Small intestine (tissue), 7 donors: ENCODE measurements at regions not wholly inside any gene's neighbourhood (a gene's known extent, or its start where the extent isn't known, plus 50 kb on each side); places are given as distances from the start of the nearest gene placed in this dataset.
"Not testable (repeated sequence)": the region's sequence is repeated elsewhere in the genome, so short reads cannot be mapped to it uniquely, and the experiment has no call there.

Source experiments
- DNase-seq, 2 donors: peaks; one replicate each; pipeline versions ENCODE4 v3.0.0 to v3.0.0-alpha.2; 2013
- FAIRE-seq: peaks from 2 replicates; lab custom pipeline; 2012; peaks lifted over from hg19 to GRCh38; lab: Jason Lieb, UNC
- H3K27ac ChIP-seq, 3 donors: one replicate each; pipeline ENCODE4 v1.5.1; 2013; ENCODE audit warnings: low read length in 2 of 3, mild to moderate bottlenecking in 2 of 3, control low read depth in 1 of 3, inconsistent platforms in 1 of 3, low read depth in 1 of 3, moderate library complexity in 1 of 3
- H3K27me3 ChIP-seq, 3 donors: one replicate each; pipeline ENCODE4 v1.6.1; 2013; ENCODE audit warnings: low read length in 3 of 3, inconsistent platforms in 1 of 3; ENCODE audit not compliant: control insufficient read depth in 3 of 3, insufficient read depth in 3 of 3
- H3K36me3 ChIP-seq, 3 donors: one replicate each; pipeline ENCODE4 v1.6.1; 2013; ENCODE audit warnings: low read length in 3 of 3, inconsistent platforms in 1 of 3, low read depth in 1 of 3, mild to moderate bottlenecking in 1 of 3, moderate library complexity in 1 of 3; ENCODE audit not compliant: control insufficient read depth in 3 of 3, insufficient read depth in 2 of 3
- H3K4me1 ChIP-seq, 3 donors: one replicate each; pipeline ENCODE4 v1.6.1; 2013; ENCODE audit warnings: low read length in 2 of 3, inconsistent platforms in 1 of 3, low read depth in 1 of 3, mild to moderate bottlenecking in 1 of 3, moderate library complexity in 1 of 3; ENCODE audit not compliant: control insufficient read depth in 3 of 3, insufficient read depth in 2 of 3
- H3K4me3 ChIP-seq, 3 donors: one replicate each; pipeline ENCODE4 v1.5.1; 2013; ENCODE audit warnings: low read length in 3 of 3, control low read depth in 1 of 3, inconsistent platforms in 1 of 3, low read depth in 1 of 3, mild to moderate bottlenecking in 1 of 3, moderate library complexity in 1 of 3
- H3K9me3 ChIP-seq, 2 donors: one replicate each; pipeline ENCODE4 v1.6.1; 2013; ENCODE audit warnings: low read depth in 1 of 2, low read length in 1 of 2; ENCODE audit not compliant: control insufficient read depth in 2 of 2, insufficient read depth in 1 of 2
- WGBS, 3 donors: extraction: QIAGEN DNeasy Blood & Tissue Kit; methylation state at CpG; one replicate each; pipeline ENCODE4 v1.1.7; 2013; 5-methylcytosine and 5-hydroxymethylcytosine counted together
- donor health status: healthy with polysubstance abuse.
- donor health status: control.
- donor health status: control.
- donor health status: Bipolar disorder and iron deficiency.
- donor health status: healthy.

DNA sequence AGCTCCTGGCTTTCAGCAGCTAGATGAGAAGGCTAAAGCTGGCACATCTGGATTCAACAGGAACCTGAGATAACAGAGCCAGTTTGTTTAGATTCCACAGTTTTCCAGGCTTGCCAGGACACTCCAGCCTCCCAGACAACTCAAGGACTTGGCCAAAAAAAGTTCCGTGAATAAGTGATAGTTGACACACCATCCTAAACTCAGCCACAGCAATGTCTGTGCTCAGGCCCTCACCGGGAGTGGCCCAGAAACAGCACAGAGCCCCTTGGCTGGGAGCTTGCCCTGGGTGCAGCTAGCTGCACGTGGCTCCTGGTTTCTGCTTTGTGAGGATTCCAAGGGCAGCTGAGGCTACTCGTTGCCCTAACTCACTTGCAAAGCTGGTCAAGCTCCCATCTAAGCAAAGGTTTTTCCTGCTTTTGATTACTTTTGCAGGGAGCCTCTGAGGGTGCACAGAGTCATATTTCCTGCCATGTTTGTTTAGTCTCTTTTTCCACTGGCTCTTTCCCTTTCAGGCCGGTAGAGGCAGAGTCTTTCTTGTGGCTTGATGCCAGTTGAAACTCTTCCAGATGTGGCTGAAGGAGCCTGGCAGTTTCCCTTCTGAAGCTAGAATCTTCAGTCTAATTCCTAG is 118.3 kb upstream of the ECI2 start:
- peak; percentile 23 to 31 for DNase-seq
- no peaks in the 10 kb centered on the region for H3K4me1 ChIP-seq
- no peaks in the 10 kb centered on the region for H3K36me3 ChIP-seq
- FAIRE-seq: no peak
- no peaks in the 10 kb centered on the region for H3K27me3 ChIP-seq
- WGBS, 3 donors: 27 to 39% (median 28%) methylated on average over 5 of the region's 5 CpGs
- H3K27ac ChIP-seq: no peak overlapping the region
- peaks cover 0 to 2% of the 10 kb centered on the region in 2 donors for H3K9me3 ChIP-seq
- H3K4me3 ChIP-seq: no peak overlapping the region

DNA sequence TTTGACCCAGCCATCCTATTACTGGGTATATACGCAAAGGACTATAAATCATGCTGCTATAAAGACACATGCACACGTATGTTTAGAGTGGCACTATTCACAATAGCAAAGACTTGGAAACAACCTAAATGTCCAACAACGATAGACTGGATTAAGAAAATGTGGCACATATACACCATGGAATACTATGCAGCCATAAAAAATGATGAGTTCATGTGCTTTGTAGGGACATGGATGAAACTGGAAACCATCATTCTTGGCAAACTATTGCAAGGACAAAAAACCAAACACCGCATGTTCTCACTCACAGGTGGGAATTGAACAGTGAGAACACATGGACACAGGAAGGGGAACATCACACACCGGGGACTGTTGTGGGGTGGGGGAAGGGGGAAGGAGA is 117.1 kb upstream of the ECI2 start:
- not testable (repeated sequence) for H3K27ac ChIP-seq, H3K4me1 ChIP-seq, H3K27me3 ChIP-seq, H3K9me3 ChIP-seq, FAIRE-seq, H3K36me3 ChIP-seq, DNase-seq, H3K4me3 ChIP-seq
- 86 to 94% (median 93%) methylated on average over 5 of the region's 5 CpGs for WGBS, 3 donors

DNA sequence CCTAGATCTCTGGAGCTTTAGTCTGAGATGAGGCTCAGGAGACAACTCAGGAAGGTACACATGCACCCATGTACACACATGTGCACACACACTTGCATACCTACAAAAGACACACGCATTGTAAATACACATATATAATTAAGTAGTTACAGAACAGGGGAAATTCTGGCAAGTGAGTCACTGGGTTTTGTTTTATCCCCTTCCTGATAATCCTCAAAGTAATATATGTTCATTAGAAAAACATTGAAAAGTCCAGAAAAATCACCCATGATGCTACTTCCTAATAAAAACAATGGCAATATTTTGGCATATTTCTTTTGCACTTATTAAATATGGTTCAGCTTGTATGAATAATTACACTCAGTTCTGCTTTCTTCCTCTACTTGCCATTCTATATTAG is 115.3 kb upstream of the ECI2 start:
- no peak for FAIRE-seq
- Histone ChIP-seq H3K9me3 (peaks cover 0 to 4% of the 10 kb centered on the region in 2 donors), H3K36me3 (no peaks in the 10 kb centered on the region), H3K27ac (no peak overlapping the region), H3K4me3 (no peak overlapping the region), H3K27me3 (no peaks in the 10 kb centered on the region), H3K4me1 (no peaks in the 10 kb centered on the region)
- 91 to 95% (median 93%) methylated on average over 1 of the region's 1 CpG for WGBS, 3 donors
- DNase-seq: no peak

DNA sequence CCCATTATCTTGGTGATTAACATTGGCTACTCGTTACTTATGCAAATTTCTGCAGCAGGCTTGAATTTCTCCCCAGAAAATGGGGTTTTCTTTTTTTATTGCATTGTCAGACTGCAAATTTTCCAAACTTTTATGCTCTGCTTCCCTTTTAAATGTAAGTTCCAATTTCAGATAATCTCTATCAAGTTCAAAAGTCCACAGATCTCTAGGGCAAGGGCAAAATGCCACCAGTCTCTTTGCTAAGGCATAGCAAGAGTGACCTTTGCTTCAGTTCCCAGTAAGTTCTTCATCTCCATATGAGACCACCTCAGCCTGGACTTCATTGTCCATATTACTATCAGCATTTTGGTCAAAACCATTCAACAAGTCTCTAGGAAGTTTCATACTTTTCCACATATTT is 108.5 kb upstream of the ECI2 start:
- not testable (repeated sequence) for DNase-seq, H3K27me3 ChIP-seq, H3K4me1 ChIP-seq, H3K36me3 ChIP-seq, H3K27ac ChIP-seq, H3K4me3 ChIP-seq, FAIRE-seq
- 75 to 84% (median 79%) methylated on average over 1 of the region's 1 CpG for WGBS, 3 donors
- peaks cover 0 to 18% of the 10 kb centered on the region in 2 donors for H3K9me3 ChIP-seq

DNA sequence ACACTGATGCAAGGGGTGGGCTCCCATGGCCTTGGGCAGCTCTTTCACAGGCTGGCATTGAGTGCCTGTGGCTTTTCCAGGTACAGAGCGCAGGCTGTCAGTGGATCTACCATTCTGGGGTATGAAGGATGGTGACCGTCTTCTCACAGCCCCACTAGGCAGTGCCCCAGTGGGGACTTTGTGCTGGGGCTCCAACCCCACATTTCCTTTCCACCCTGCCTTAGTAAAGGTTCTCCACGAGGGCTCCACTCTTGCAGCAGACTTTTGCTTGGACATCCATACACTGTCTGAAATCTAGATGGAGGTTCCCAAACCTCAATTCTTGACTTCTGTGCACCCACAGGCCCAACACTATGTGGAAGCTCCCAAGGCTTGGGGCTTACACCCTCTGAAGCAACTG is 107.9 kb upstream of the ECI2 start:
- WGBS, 3 donors: 76 to 82% (median 77%) methylated on average over 3 of the region's 3 CpGs
- no peaks in the 10 kb centered on the region for H3K36me3 ChIP-seq
- FAIRE-seq: no peak

DNA sequence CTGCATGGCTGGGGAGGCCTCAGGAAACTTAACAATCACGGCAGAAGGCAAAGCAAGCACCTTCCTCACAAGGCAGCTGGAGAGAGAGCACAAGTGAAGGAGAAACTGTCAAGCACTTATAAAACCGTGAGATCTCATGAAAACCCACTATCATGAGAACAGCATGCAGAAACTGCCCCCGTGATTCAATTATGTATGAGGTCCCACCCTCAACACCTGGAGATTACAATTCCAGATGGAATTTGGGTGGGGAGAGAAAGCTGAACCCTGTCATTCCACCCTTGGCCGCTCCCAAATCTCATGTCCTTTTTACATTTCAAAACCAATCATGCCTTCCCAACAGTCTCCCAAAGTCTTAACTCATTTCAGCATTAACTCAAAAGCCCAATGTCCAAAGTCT is 107.2 kb upstream of the ECI2 start:
- peaks cover 0 to 18% of the 10 kb centered on the region in 2 donors for H3K9me3 ChIP-seq
- DNase-seq (no peak), FAIRE-seq (no peak)
- H3K27ac ChIP-seq: no peak overlapping the region
- no peaks in the 10 kb centered on the region for H3K4me1 ChIP-seq
- no peaks in the 10 kb centered on the region for H3K27me3 ChIP-seq
- WGBS, 3 donors: 68 to 79% (median 77%) methylated on average over 4 of the region's 4 CpGs
- H3K4me3 ChIP-seq: no peak overlapping the region
- H3K36me3 ChIP-seq: no peaks in the 10 kb centered on the region

More for the DNA sequence above, 107.9 kb upstream of the ECI2 start:
- H3K4me3 ChIP-seq: no peak overlapping the region
- no peaks in the 10 kb centered on the region for H3K4me1 ChIP-seq
- H3K9me3 ChIP-seq: peaks cover 0 to 18% of the 10 kb centered on the region in 2 donors
- no peaks in the 10 kb centered on the region for H3K27me3 ChIP-seq
- H3K27ac ChIP-seq: no peak overlapping the region
- DNase-seq: no peak

DNA sequence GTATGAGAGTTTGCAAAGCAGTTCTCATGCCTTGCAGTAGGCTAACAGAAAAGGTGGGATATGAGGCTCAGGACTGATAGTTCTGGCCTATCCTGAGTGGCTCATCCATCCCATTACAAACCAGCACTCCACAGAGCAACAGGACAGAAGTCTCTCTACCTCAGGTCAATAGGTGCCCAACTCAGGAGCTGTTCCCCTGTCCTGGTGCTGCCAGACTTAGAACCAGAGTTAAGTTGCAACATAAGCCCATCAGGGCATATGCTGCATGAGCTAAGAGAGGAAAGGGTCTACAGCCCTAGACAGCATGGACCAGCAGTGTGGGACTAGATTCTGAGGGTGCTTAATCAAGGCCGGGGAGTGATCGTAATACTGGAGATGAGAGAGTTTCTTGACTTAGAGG is 104.8 kb upstream of the ECI2 start:
- FAIRE-seq (no peak), DNase-seq (no peak)
- 91 to 93% (median 92%) methylated on average over 2 of the region's 2 CpGs for WGBS, 3 donors
- no peak overlapping the region for H3K4me3 ChIP-seq
- H3K4me1 ChIP-seq: no peaks in the 10 kb centered on the region
- H3K27ac ChIP-seq: no peak overlapping the region
- peaks cover 0 to 15% of the 10 kb centered on the region in 2 donors for H3K9me3 ChIP-seq
- H3K27me3 ChIP-seq: no peaks in the 10 kb centered on the region
- no peaks in the 10 kb centered on the region for H3K36me3 ChIP-seq

DNA sequence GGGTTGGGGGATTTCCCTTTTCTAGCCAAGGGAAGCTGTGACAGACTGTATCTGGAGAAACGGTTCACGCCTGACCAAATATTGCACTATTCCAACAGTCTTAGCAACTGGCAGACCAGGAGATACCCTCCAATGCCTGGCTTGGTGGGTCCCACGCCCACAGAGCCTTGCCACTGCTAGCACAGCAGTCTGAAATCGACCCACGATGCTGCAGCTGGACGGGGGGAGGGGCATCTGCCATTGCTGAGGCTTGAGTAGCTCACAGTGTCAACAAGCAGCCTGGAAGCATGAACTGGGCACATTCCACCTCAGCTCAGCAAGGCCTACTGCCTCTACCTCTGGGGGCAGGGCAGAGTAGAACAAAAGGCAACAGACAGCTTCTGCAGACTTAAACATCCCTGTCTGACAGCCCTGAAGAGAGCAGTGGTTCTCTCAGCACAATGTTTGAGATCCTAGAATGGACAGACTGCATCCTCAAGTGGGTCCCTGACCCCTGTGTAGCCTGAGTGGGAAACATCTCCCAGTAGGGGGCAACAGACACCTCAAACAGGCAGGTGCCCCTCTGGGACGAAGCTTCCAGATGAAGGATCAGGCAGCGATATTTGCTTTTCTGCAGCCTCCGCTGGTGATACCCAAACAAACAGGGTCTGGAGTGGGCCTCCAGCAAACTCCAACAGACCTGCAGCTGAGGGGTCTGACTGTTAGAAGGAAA is 89.9 kb upstream of the ECI2 start:
- H3K36me3 ChIP-seq: no peaks in the 10 kb centered on the region
- H3K27ac ChIP-seq: no peak overlapping the region
- H3K4me1 ChIP-seq: peaks cover 0 to 3% (median 0%) of the 10 kb centered on the region in 3 donors
- 59 to 62% (median 60%) methylated on average over 9 of the region's 9 CpGs for WGBS, 3 donors
- peaks cover 2 to 34% of the 10 kb centered on the region in 2 donors for H3K9me3 ChIP-seq
- peak in 1 of 2 donors; percentile 5 for DNase-seq
- H3K4me3 ChIP-seq: no peak overlapping the region
- FAIRE-seq: no peak
- H3K27me3 ChIP-seq: no peaks in the 10 kb centered on the region
